Colonic mucosa (tissue), 4 donors: ENCODE measurements at regions not wholly inside any gene's neighbourhood (a gene's known extent, or its start where the extent isn't known, plus 50 kb on each side); places are given as distances from the start of the nearest gene placed in this dataset.
"Not testable (repeated sequence)": the region's sequence is repeated elsewhere in the genome, so short reads cannot be mapped to it uniquely, and the experiment has no call there.

ENCODE experiments used
- DNase-seq: peaks from one replicate; pipeline ENCODE4 v3.0.0-alpha.2; 2020
- H3K27ac ChIP-seq: fragments of 200-600 bp; one replicate; pipeline ENCODE4 v1.8.0; 2021
- H3K27me3 ChIP-seq: fragments of 200-600 bp; one replicate; pipeline ENCODE4 v1.8.0; 2021
- H3K36me3 ChIP-seq: fragments of 200-600 bp; one replicate; pipeline ENCODE4 v1.8.0; 2021
- H3K4me1 ChIP-seq: fragments of 200-600 bp; one replicate; pipeline ENCODE4 v1.8.0; 2021; ENCODE audit warnings: mild to moderate bottlenecking
- H3K4me3 ChIP-seq: fragments of 200-600 bp; one replicate; pipeline ENCODE4 v1.8.0; 2021
- H3K9ac ChIP-seq, 2 donors: one replicate each; pipeline ENCODE4 v1.7.0; 2013; ENCODE audit warnings: control low read depth in 2 of 2, low read depth in 2 of 2, low read length in 2 of 2
- H3K9me3 ChIP-seq: fragments of 200-600 bp; one replicate; pipeline ENCODE4 v1.8.0; 2021
- intact Hi-C: fragments of 100-400 bp; cut with DNase I; formaldehyde crosslinking; loops from one replicate; pipeline ENCODE4 v1.14.1; 2022
- TF ChIP-seq, protein P1 (sequence below): fragments of 200-600 bp; IDR thresholded peaks from one replicate; pipeline ENCODE4 v1.8.0; 2022; ENCODE audit warnings: antibody characterized with exemption, mild to moderate bottlenecking
- donor health status: healthy.
- donor health status: DM: no; HTN: no; CAD: no.
- donor health status: DM: no; HTN: no; CAD: no.

- intact Hi-C loops: no loop called here
These were observed 1503.2 kb downstream of the HACE1 start for GRCh38 chr6:103356531-103356930.

GRCh38 chr6:103344554-103345163, 1515.1 kb downstream of the HACE1 start:
- Histone ChIP-seq H3K27me3 (no peaks in the 10 kb centered on the region), H3K9ac (no peak overlapping the region), H3K9me3 (no peaks in the 10 kb centered on the region), H3K27ac (no peak overlapping the region), H3K4me1 (no peaks in the 10 kb centered on the region), H3K36me3 (no peaks in the 10 kb centered on the region), H3K4me3 (no peak overlapping the region)
- TF ChIP-seq, protein P1, sequence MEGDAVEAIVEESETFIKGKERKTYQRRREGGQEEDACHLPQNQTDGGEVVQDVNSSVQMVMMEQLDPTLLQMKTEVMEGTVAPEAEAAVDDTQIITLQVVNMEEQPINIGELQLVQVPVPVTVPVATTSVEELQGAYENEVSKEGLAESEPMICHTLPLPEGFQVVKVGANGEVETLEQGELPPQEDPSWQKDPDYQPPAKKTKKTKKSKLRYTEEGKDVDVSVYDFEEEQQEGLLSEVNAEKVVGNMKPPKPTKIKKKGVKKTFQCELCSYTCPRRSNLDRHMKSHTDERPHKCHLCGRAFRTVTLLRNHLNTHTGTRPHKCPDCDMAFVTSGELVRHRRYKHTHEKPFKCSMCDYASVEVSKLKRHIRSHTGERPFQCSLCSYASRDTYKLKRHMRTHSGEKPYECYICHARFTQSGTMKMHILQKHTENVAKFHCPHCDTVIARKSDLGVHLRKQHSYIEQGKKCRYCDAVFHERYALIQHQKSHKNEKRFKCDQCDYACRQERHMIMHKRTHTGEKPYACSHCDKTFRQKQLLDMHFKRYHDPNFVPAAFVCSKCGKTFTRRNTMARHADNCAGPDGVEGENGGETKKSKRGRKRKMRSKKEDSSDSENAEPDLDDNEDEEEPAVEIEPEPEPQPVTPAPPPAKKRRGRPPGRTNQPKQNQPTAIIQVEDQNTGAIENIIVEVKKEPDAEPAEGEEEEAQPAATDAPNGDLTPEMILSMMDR: no peak
- DNase-seq: no peak
- intact Hi-C loops: no loop called here

More at GRCh38 chr6:103356531-103356930, 1503.2 kb downstream of the HACE1 start:
- H3K4me3 ChIP-seq: no peak overlapping the region
- H3K27me3 ChIP-seq: no peaks in the 10 kb centered on the region
- no peaks in the 10 kb centered on the region for H3K4me1 ChIP-seq
- no peak for DNase-seq
- no peaks in the 10 kb centered on the region for H3K36me3 ChIP-seq
- no peak overlapping the region for H3K27ac ChIP-seq
- TF ChIP-seq, protein P1: no peak
- no peaks in the 10 kb centered on the region for H3K9me3 ChIP-seq
- H3K9ac ChIP-seq: no peak overlapping the region

DNA sequence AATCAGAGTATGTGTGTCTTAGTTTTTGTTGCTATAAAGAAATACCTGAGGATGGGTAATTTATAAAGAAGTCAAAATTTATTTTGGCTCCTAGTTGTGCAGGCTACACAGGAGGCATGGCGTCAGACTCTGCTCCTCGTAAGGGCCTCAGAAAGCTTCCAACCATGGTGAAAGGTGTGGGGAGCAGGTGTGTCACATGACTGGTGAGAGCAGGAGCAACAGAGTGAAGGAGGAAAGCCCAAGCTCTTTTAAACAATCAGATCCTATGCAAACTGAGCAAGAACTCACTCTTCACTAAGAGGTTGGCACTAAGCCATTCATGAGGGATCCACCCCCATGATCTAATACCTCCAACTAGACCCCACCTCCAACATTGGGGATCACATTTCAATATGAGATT, 1524.3 kb downstream of the HACE1 start:
- Histone ChIP-seq H3K27me3 (no peaks in the 10 kb centered on the region), H3K36me3 (no peaks in the 10 kb centered on the region), H3K4me3 (no peak overlapping the region), H3K4me1 (no peaks in the 10 kb centered on the region), H3K9me3 (no peaks in the 10 kb centered on the region), H3K27ac (no peak overlapping the region), H3K9ac (no peak overlapping the region)
- TF ChIP-seq, protein P1: no peak
- intact Hi-C loops: no loop called here
- DNase-seq: no peak

GRCh38 chr6:103326760-103327757, 1532.7 kb downstream of the HACE1 start:
- no peaks in the 10 kb centered on the region for H3K36me3 ChIP-seq
- H3K9me3 ChIP-seq: no peaks in the 10 kb centered on the region
- no peak overlapping the region for H3K27ac ChIP-seq
- DNase-seq: no peak
- no peaks in the 10 kb centered on the region for H3K27me3 ChIP-seq
- no peak overlapping the region for H3K9ac ChIP-seq
- intact Hi-C loops: no loop called here
- TF ChIP-seq, protein P1: no peak
- H3K4me3 ChIP-seq: no peak overlapping the region
- no peaks in the 10 kb centered on the region for H3K4me1 ChIP-seq

GRCh38 chr6:103313432-103313831, 1546.3 kb downstream of the HACE1 start:
- no peak for DNase-seq

GRCh38 chr6:103294376-103294775, 1565.3 kb downstream of the HACE1 start:
- DNase-seq, H3K36me3 ChIP-seq, H3K9me3 ChIP-seq, H3K27ac ChIP-seq, H3K4me1 ChIP-seq, H3K4me3 ChIP-seq, H3K9ac ChIP-seq, H3K27me3 ChIP-seq, intact Hi-C loops: not testable (repeated sequence)

More at GRCh38 chr6:103313432-103313831, 1546.3 kb downstream of the HACE1 start:
- no peaks in the 10 kb centered on the region for H3K9me3 ChIP-seq
- intact Hi-C loops: no loop called here
- H3K27me3 ChIP-seq: no peaks in the 10 kb centered on the region
- no peak overlapping the region for H3K4me3 ChIP-seq
- H3K9ac ChIP-seq: no peak overlapping the region
- no peak overlapping the region for H3K27ac ChIP-seq
- TF ChIP-seq, protein P1: no peak
- no peaks in the 10 kb centered on the region for H3K4me1 ChIP-seq
- no peaks in the 10 kb centered on the region for H3K36me3 ChIP-seq
